OCI-LY1 (cell line): ENCODE measurements at regions not wholly inside any gene's neighbourhood (a gene's known extent, or its start where the extent isn't known, plus 50 kb on each side); places are given as distances from the start of the nearest gene placed in this dataset.

Experiments used
- H2AFZ ChIP-seq: fragments of 200-600 bp; sonication (generic), shearing (Covaris generic); 2 replicates; pipeline ENCODE4 v1.6.0; 2014; ENCODE audit warnings: antibody characterized with exemption, mild to moderate bottlenecking, low read length
- H3F3A ChIP-seq: fragments of 200-600 bp; sonication (generic), shearing (Covaris generic); 2 replicates; pipeline ENCODE4 v1.6.0; 2014; ENCODE audit warnings: mild to moderate bottlenecking, antibody characterized with exemption, low read length, moderate library complexity; ENCODE audit not compliant: insufficient read depth
- H3K27ac ChIP-seq: fragments of 200-600 bp; sonication (generic); 2 replicates; pipeline ENCODE4 v1.5.1; 2014; ENCODE audit warnings: low read length, mixed run types, mild to moderate bottlenecking, low read depth; ENCODE audit not compliant: poor library complexity, severe bottlenecking
- H3K27me3 ChIP-seq: fragments of 200-600 bp; sonication (generic); 2 replicates; pipeline ENCODE4 v1.6.0; 2014; ENCODE audit warnings: antibody characterized with exemption, mild to moderate bottlenecking, low read length, moderate library complexity; ENCODE audit not compliant: insufficient read depth
- H3K36me3 ChIP-seq: fragments of 200-600 bp; sonication (generic); 2 replicates; pipeline ENCODE4 v1.6.1; 2014; ENCODE audit warnings: mild to moderate bottlenecking, antibody characterized with exemption, low read length, moderate library complexity, mixed read lengths; ENCODE audit not compliant: insufficient read depth
- H3K4me1 ChIP-seq: fragments of 200-600 bp; sonication (generic); 2 replicates; pipeline ENCODE4 v1.5.1; 2014; ENCODE audit warnings: mild to moderate bottlenecking, low read length, moderate library complexity; ENCODE audit not compliant: insufficient read depth, severe bottlenecking
- H3K4me2 ChIP-seq: fragments of 200-600 bp; sonication (generic), shearing (Covaris generic); 2 replicates; pipeline ENCODE4 v1.6.1; 2014; ENCODE audit warnings: low read length
- H3K4me3 ChIP-seq: fragments of 200-600 bp; sonication (generic); 2 replicates; pipeline ENCODE4 v1.5.1; 2014; ENCODE audit warnings: low read length, low read depth, mild to moderate bottlenecking, mixed read lengths; ENCODE audit not compliant: poor library complexity, severe bottlenecking
- H3K79me2 ChIP-seq: fragments of 200-600 bp; shearing (Covaris generic); 2 replicates; pipeline ENCODE4 v1.6.1; 2016; ENCODE audit warnings: mixed run types, low read length, mixed read lengths; ENCODE audit not compliant: insufficient read depth
- H3K9ac ChIP-seq: fragments of 200-600 bp; sonication (generic), shearing (Covaris generic); 2 replicates; pipeline ENCODE4 v1.6.1; 2014; ENCODE audit warnings: mild to moderate bottlenecking, low read length, mixed read lengths
- H3K9me2 ChIP-seq: fragments of 200-600 bp; sonication (generic), shearing (Covaris generic); 2 replicates; pipeline ENCODE4 v1.6.1; 2014; ENCODE audit warnings: low read depth, mild to moderate bottlenecking, low read length, mixed read lengths
- H3K9me3 ChIP-seq: fragments of 200-600 bp; shearing (Covaris generic); 2 replicates; pipeline ENCODE4 v1.6.1; 2014; ENCODE audit warnings: low read length, mixed read lengths
- H4K20me1 ChIP-seq: fragments of 200-600 bp; sonication (generic), shearing (Covaris generic); 2 replicates; pipeline ENCODE4 v1.6.0; 2016; ENCODE audit warnings: mild to moderate bottlenecking, low read length; ENCODE audit not compliant: insufficient read depth
- EZH2 ChIP-seq: fragments of 200-600 bp; sonication (generic), shearing (Covaris generic); IDR thresholded peaks from 2 replicates; pipeline ENCODE4 v1.8.0; 2017; ENCODE audit warnings: borderline replicate concordance, mixed run types, mild to moderate bottlenecking, antibody characterized with exemption, low read length, moderate library complexity, mixed read lengths
- TF ChIP-seq, protein P1 (sequence below): fragments of 200-600 bp; sonication (generic), shearing (Covaris generic); IDR thresholded peaks from 2 replicates; pipeline ENCODE4 v1.5.1; 2017; ENCODE audit warnings: mild to moderate bottlenecking, antibody characterized with exemption, low read length, moderate library complexity, mixed read lengths

DNA sequence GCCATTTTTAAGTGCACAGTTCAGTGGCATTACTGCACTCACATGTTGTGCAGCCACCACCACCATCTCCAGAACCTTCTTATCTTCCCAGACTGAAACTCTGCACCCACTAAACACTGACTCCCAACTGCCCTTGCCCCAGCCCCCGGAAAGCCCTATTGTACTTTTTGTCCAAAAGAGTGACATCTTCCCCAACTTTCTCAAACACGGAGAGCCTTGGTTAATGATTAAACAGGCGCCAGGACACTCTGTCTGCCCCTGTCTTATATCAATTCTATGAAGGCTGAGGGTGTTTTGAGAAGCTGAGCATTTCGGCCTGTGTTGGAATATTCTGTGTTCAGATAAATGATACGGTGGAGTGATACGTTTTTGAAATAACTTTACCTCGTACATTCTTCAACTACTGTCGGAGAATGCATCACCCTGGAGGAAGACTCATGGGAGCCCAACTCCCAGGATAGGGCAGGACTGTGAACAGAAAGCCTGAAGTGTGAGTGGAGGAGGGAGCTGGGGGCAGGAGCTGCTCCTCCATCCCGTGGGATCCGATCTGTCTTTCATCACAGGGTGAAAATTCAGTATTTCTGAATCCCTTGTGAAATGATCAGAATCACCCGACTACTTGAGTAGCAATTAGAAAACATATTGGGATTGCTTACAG is 68.7 kb upstream of the FOXC1 start:
- no peaks in the 10 kb centered on the region for H3K79me2 ChIP-seq
- no peaks in the 10 kb centered on the region for H4K20me1 ChIP-seq
- H3K27ac ChIP-seq, result no peak overlapping the region
- no peak overlapping the region for H3K9ac ChIP-seq
- no peaks in the 10 kb centered on the region for H3K27me3 ChIP-seq
- no peaks in the 10 kb centered on the region for H3K36me3 ChIP-seq
- no peaks in the 10 kb centered on the region for H3K4me1 ChIP-seq
- no peak overlapping the region for H3K4me2 ChIP-seq
- no peak for TF ChIP-seq EZH2
- TF ChIP-seq, protein P1, sequence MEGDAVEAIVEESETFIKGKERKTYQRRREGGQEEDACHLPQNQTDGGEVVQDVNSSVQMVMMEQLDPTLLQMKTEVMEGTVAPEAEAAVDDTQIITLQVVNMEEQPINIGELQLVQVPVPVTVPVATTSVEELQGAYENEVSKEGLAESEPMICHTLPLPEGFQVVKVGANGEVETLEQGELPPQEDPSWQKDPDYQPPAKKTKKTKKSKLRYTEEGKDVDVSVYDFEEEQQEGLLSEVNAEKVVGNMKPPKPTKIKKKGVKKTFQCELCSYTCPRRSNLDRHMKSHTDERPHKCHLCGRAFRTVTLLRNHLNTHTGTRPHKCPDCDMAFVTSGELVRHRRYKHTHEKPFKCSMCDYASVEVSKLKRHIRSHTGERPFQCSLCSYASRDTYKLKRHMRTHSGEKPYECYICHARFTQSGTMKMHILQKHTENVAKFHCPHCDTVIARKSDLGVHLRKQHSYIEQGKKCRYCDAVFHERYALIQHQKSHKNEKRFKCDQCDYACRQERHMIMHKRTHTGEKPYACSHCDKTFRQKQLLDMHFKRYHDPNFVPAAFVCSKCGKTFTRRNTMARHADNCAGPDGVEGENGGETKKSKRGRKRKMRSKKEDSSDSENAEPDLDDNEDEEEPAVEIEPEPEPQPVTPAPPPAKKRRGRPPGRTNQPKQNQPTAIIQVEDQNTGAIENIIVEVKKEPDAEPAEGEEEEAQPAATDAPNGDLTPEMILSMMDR, result no peak
- H3K9me3 ChIP-seq, result no peaks in the 10 kb centered on the region
- no peak overlapping the region for H3K4me3 ChIP-seq
- H2AFZ ChIP-seq, result no peak overlapping the region
- H3K9me2 ChIP-seq, result no peaks in the 10 kb centered on the region
- H3F3A ChIP-seq, result no peaks in the 10 kb centered on the region

DNA sequence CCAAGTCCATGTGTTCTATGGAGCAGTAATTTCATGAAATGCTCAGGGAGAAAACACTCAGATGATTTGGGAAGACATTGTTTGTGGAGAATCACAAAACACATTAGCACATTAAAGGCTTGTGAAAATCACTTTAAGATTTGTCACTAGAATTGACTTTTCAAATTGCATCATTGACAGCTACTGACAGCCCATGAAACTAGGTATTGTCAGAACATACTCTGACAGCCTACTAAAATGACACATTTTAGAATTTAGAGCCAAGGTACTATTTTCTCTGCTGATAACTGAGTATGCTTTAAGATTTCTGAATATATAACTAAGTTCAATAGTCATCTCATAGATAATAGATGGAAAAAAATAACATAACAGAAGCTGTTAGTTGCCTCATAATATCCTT is 67.4 kb upstream of the FOXC1 start:
- no peaks in the 10 kb centered on the region for H3K9me3 ChIP-seq
- H3K36me3 ChIP-seq, result no peaks in the 10 kb centered on the region
- no peaks in the 10 kb centered on the region for H4K20me1 ChIP-seq
- H3K9ac ChIP-seq, result no peak overlapping the region
- H3K4me2 ChIP-seq, result no peak overlapping the region
- no peaks in the 10 kb centered on the region for H3K9me2 ChIP-seq
- no peak overlapping the region for H2AFZ ChIP-seq
- H3K79me2 ChIP-seq, result no peaks in the 10 kb centered on the region
- H3F3A ChIP-seq, result no peaks in the 10 kb centered on the region
- no peak overlapping the region for H3K27ac ChIP-seq
- no peak overlapping the region for H3K4me3 ChIP-seq
- no peak for TF ChIP-seq EZH2
- TF ChIP-seq, protein P1, result no peak
- no peaks in the 10 kb centered on the region for H3K4me1 ChIP-seq
- H3K27me3 ChIP-seq, result no peaks in the 10 kb centered on the region

DNA sequence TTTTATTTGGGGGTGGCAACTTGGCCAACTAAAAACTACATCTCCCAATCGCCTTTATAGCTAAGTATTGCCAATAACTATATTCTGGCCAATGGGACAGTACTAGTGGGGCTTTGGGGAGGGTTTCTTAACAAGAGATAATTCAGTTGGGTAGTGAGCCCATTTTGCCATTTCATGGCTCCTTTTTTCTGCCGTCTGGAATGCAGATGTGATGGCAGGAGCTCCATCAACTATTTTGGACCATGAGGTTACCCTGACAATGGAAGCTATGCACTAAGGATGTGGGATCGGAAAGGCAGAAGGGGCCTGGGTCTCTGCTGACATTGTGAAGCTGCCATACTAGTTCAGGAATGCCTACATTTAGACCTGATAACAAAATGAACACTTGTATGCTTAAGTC is 67.0 kb upstream of the FOXC1 start:
- H3K79me2 ChIP-seq, result no peaks in the 10 kb centered on the region
- H3K27me3 ChIP-seq, result no peaks in the 10 kb centered on the region
- H4K20me1 ChIP-seq, result no peaks in the 10 kb centered on the region
- no peaks in the 10 kb centered on the region for H3K36me3 ChIP-seq
- no peaks in the 10 kb centered on the region for H3F3A ChIP-seq
- H3K4me2 ChIP-seq, result no peak overlapping the region
- no peak for TF ChIP-seq EZH2
- TF ChIP-seq, protein P1, result no peak
- no peak overlapping the region for H3K9ac ChIP-seq
- H3K4me3 ChIP-seq, result no peak overlapping the region
- H3K4me1 ChIP-seq, result no peaks in the 10 kb centered on the region
- no peak overlapping the region for H2AFZ ChIP-seq
- no peaks in the 10 kb centered on the region for H3K9me2 ChIP-seq
- no peak overlapping the region for H3K27ac ChIP-seq
- H3K9me3 ChIP-seq, result no peaks in the 10 kb centered on the region
